CD4-positive, alpha-beta T cell treated with Interleukin-4 for 1 hour (primary cell): ENCODE measurements at regions not wholly inside any gene's neighbourhood (a gene's known extent, or its start where the extent isn't known, plus 50 kb on each side); places are given as distances from the start of the nearest gene placed in this dataset.

Experiments
- DNase-seq, 2 donors: peaks; one replicate each; pipeline ENCODE4 v3.0.0-alpha.2; 2020 to 2022

GRCh38 chr4:43993196-43993902 lies 455.3 kb downstream of the KCTD8 start:
- no peak for DNase-seq

GRCh38 chr4:43999669-44000068 lies 448.9 kb downstream of the KCTD8 start:
- no peak for DNase-seq

- no peak for DNase-seq
Observed at GRCh38 chr4:44002368-44002767, 446.2 kb downstream of the KCTD8 start.

- no peak for DNase-seq
Observed at GRCh38 chr4:44016570-44017421, 431.8 kb downstream of the KCTD8 start.

GRCh38 chr4:44017422-44017739 lies 431.2 kb downstream of the KCTD8 start:
- DNase-seq = no peak

- DNase-seq = no peak
Observed at GRCh38 chr4:44019721-44020120, 428.9 kb downstream of the KCTD8 start.

GRCh38 chr4:44025376-44026020 lies 423.1 kb downstream of the KCTD8 start:
- no peak for DNase-seq

GRCh38 chr4:44038811-44039210 lies 409.8 kb downstream of the KCTD8 start:
- DNase-seq = no peak

- DNase-seq = no peak
Observed at GRCh38 chr4:44046491-44046890, 402.1 kb downstream of the KCTD8 start.

GRCh38 chr4:44056721-44057151 lies 391.9 kb downstream of the KCTD8 start:
- DNase-seq = no peak

- DNase-seq = no peak
Observed at GRCh38 chr4:44070843-44071242, 377.8 kb downstream of the KCTD8 start.

- DNase-seq = no peak
Observed at GRCh38 chr4:44071959-44072955, 376.4 kb downstream of the KCTD8 start.

GRCh38 chr4:44086753-44087152 lies 361.9 kb downstream of the KCTD8 start:
- DNase-seq = no peak

GRCh38 chr4:44093390-44093789 lies 355.2 kb downstream of the KCTD8 start:
- DNase-seq = no peak

- DNase-seq = no peak
Observed at GRCh38 chr4:44098973-44099372, 349.6 kb downstream of the KCTD8 start.

- DNase-seq = no peak
Observed at GRCh38 chr4:44100456-44100855, 348.2 kb downstream of the KCTD8 start.

GRCh38 chr4:44118971-44119680 lies 329.5 kb downstream of the KCTD8 start:
- no peak for DNase-seq

GRCh38 chr4:44120646-44121045 lies 328.0 kb downstream of the KCTD8 start:
- DNase-seq = no peak

- DNase-seq = no peak
Observed at GRCh38 chr4:44121210-44121609, 327.4 kb downstream of the KCTD8 start.
